ENCODE measurements at regions not wholly inside any gene's neighbourhood (a gene's known extent, or its start where the extent isn't known, plus 50 kb on each side); places are given as distances from the start of the nearest gene placed in this dataset.

GRCh38 chr14:30251557-30252100 is 307.3 kb upstream of the G2E3 start:
- TF ChIP-seq, protein P1, sequence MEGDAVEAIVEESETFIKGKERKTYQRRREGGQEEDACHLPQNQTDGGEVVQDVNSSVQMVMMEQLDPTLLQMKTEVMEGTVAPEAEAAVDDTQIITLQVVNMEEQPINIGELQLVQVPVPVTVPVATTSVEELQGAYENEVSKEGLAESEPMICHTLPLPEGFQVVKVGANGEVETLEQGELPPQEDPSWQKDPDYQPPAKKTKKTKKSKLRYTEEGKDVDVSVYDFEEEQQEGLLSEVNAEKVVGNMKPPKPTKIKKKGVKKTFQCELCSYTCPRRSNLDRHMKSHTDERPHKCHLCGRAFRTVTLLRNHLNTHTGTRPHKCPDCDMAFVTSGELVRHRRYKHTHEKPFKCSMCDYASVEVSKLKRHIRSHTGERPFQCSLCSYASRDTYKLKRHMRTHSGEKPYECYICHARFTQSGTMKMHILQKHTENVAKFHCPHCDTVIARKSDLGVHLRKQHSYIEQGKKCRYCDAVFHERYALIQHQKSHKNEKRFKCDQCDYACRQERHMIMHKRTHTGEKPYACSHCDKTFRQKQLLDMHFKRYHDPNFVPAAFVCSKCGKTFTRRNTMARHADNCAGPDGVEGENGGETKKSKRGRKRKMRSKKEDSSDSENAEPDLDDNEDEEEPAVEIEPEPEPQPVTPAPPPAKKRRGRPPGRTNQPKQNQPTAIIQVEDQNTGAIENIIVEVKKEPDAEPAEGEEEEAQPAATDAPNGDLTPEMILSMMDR (IDR thresholded peaks at IDR 0.05): no peak
- TF ChIP-seq TP53 (CRISPR knock-in tag; IDR thresholded peaks at IDR 0.05) (no peak), NR3C1 (IDR thresholded peaks at IDR 0.05) (no peak), ZSCAN20 (CRISPR knock-in tag; IDR thresholded peaks at IDR 0.05) (no peak), EP300 (IDR thresholded peaks at IDR 0.05) (no peak)
- TF ChIP-seq, protein P2, sequence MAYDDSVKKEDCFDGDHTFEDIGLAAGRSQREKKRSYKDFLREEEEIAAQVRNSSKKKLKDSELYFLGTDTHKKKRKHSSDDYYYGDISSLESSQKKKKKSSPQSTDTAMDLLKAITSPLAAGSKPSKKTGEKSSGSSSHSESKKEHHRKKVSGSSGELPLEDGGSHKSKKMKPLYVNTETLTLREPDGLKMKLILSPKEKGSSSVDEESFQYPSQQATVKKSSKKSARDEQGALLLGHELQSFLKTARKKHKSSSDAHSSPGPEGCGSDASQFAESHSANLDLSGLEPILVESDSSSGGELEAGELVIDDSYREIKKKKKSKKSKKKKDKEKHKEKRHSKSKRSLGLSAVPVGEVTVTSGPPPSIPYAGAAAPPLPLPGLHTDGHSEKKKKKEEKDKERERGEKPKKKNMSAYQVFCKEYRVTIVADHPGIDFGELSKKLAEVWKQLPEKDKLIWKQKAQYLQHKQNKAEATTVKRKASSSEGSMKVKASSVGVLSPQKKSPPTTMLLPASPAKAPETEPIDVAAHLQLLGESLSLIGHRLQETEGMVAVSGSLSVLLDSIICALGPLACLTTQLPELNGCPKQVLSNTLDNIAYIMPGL (CRISPR knock-in tag; IDR thresholded peaks at IDR 0.05; ENCODE audit: borderline replicate concordance): no peak
